Neuronal stem cell (in vitro differentiated cells): ENCODE measurements at regions not wholly inside any gene's neighbourhood (a gene's known extent, or its start where the extent isn't known, plus 50 kb on each side); places are given as distances from the start of the nearest gene placed in this dataset.

ENCODE experiments used
- DNase-seq: peaks from one replicate; pipeline ENCODE4 v3.0.0-alpha.2; 2013; ENCODE audit warnings: low spot score
- H2AFZ ChIP-seq: one replicate; pipeline ENCODE4 v1.6.1; 2013; ENCODE audit warnings: mild to moderate bottlenecking, low read length, inconsistent platforms
- H2AK5ac ChIP-seq: 2 replicates; pipeline ENCODE4 v1.6.1; 2013; ENCODE audit warnings: low read depth, mild to moderate bottlenecking, inconsistent platforms, low read length, moderate library complexity, mixed read lengths
- H2BK120ac ChIP-seq: 2 replicates; pipeline ENCODE4 v1.6.1; 2013; ENCODE audit warnings: low read depth, mild to moderate bottlenecking, inconsistent platforms, low read length, moderate library complexity, mixed read lengths
- H2BK12ac ChIP-seq: one replicate; pipeline ENCODE4 v1.6.1; 2013; ENCODE audit warnings: low read length, inconsistent platforms
- H2BK15ac ChIP-seq: 2 replicates; pipeline ENCODE4 v1.6.1; 2013; ENCODE audit warnings: mild to moderate bottlenecking, low read length, inconsistent platforms, mixed read lengths
- H2BK5ac ChIP-seq: one replicate; pipeline ENCODE4 v1.6.1; 2013; ENCODE audit warnings: inconsistent platforms, mild to moderate bottlenecking, low read length, moderate library complexity
- H3K14ac ChIP-seq: one replicate; pipeline ENCODE4 v1.6.1; 2013; ENCODE audit warnings: low read length, inconsistent platforms
- H3K18ac ChIP-seq: 2 replicates; pipeline ENCODE4 v1.6.1; 2013; ENCODE audit warnings: low read length, inconsistent platforms
- H3K23ac ChIP-seq: 2 replicates; pipeline ENCODE4 v1.6.1; 2013; ENCODE audit warnings: low read depth, mild to moderate bottlenecking, mixed read lengths, low read length, inconsistent platforms; ENCODE audit not compliant: poor library complexity
- H3K27ac ChIP-seq: replicated peaks from 3 replicates; pipeline ENCODE4 v1.5.1; 2013; ENCODE audit warnings: low read length, inconsistent platforms
- H3K27me3 ChIP-seq, 3 experiments: 2 replicates each; pipeline ENCODE4 v1.6.1; 2013; ENCODE audit warnings: low read length in 3 of 3, mild to moderate bottlenecking in 2 of 3, inconsistent platforms in 1 of 3, low read depth in 1 of 3, mixed read lengths in 1 of 3, moderate library complexity in 1 of 3; ENCODE audit not compliant: control insufficient read depth in 3 of 3, insufficient read depth in 3 of 3
- H3K36me3 ChIP-seq, 2 donors: replicated peaks in 1 of 2; 2 replicates each; pipeline ENCODE4 v1.6.1; 2013; ENCODE audit warnings: low read length in 2 of 2; ENCODE audit not compliant: control insufficient read depth in 2 of 2, insufficient read depth in 2 of 2
- H3K4ac ChIP-seq: 2 replicates; pipeline ENCODE4 v1.6.1; 2013; ENCODE audit warnings: inconsistent platforms, mild to moderate bottlenecking, low read length, moderate library complexity
- H3K4me1 ChIP-seq, 2 donors: 1 replicate in 1 of 2; 2 replicates in 1 of 2; pipeline ENCODE4 v1.6.1; 2013; ENCODE audit warnings: low read length in 2 of 2, low read depth in 1 of 2; ENCODE audit not compliant: control insufficient read depth in 2 of 2, insufficient read depth in 1 of 2
- H3K4me2 ChIP-seq: one replicate; pipeline ENCODE4 v1.6.1; 2013; ENCODE audit warnings: mild to moderate bottlenecking, low read length, inconsistent platforms; ENCODE audit not compliant: insufficient read depth, poor library complexity, severe bottlenecking
- H3K4me3 ChIP-seq, 2 donors: 2 replicates each; pipeline ENCODE4 v1.5.1; 2013; ENCODE audit warnings: low read length in 2 of 2, mild to moderate bottlenecking in 2 of 2, inconsistent platforms in 1 of 2, moderate library complexity in 1 of 2
- H3K79me1 ChIP-seq: one replicate; pipeline ENCODE4 v1.6.1; 2013; ENCODE audit warnings: low read depth, mild to moderate bottlenecking, inconsistent platforms, low read length, moderate library complexity
- H3K9ac ChIP-seq: one replicate; pipeline ENCODE4 v1.6.1; 2013; ENCODE audit warnings: mild to moderate bottlenecking, low read depth, low read length, inconsistent platforms; ENCODE audit not compliant: poor library complexity
- H3K9me3 ChIP-seq, 2 donors: replicated peaks in 1 of 2; 2 replicates each; pipeline versions ENCODE3 to v1.6.1; 2013; ENCODE audit warnings: low read length in 2 of 2, mild to moderate bottlenecking in 2 of 2, inconsistent platforms in 1 of 2, low read depth in 1 of 2, mixed read lengths in 1 of 2, moderate library complexity in 1 of 2; ENCODE audit not compliant: control insufficient read depth in 2 of 2, insufficient read depth in 1 of 2
- H4K8ac ChIP-seq: one replicate; pipeline ENCODE4 v1.6.1; 2013; ENCODE audit warnings: low read depth, mild to moderate bottlenecking, inconsistent platforms, low read length, moderate library complexity
- H4K91ac ChIP-seq: one replicate; pipeline ENCODE4 v1.6.1; 2013; ENCODE audit warnings: low read length, low read depth, mild to moderate bottlenecking, inconsistent platforms; ENCODE audit not compliant: poor library complexity
- WGBS, 2 donors: extraction: QIAGEN DNeasy Blood & Tissue Kit; methylation state at CpG; one replicate each; pipeline ENCODE4 v1.1.7; 2013; ENCODE audit warnings: missing lambda C conversion rate in 2 of 2, mixed read lengths in 1 of 2; ENCODE audit not compliant: insufficient read length in 2 of 2, insufficient replicate concordance in 1 of 2; ENCODE audit errors: extremely low coverage in 2 of 2; 5-methylcytosine and 5-hydroxymethylcytosine counted together

- H2BK12ac ChIP-seq, result no peak overlapping the region
- no peaks in the 10 kb centered on the region for H3K9me3 ChIP-seq
- H3K9ac ChIP-seq, result no peak overlapping the region
- H3K4me3 ChIP-seq, result no peak overlapping the region
- no peak overlapping the region for H2BK5ac ChIP-seq
- no peak overlapping the region for H2AK5ac ChIP-seq
- H3K36me3 ChIP-seq, result no peaks in the 10 kb centered on the region
- no peak overlapping the region for H3K14ac ChIP-seq
- H2BK15ac ChIP-seq, result no peak overlapping the region
- H4K91ac ChIP-seq, result no peak overlapping the region
- DNase-seq, result no peak
- H4K8ac ChIP-seq, result no peak overlapping the region
- no peaks in the 10 kb centered on the region for H3K79me1 ChIP-seq
- no peaks in the 10 kb centered on the region for H3K4me1 ChIP-seq
- no peak overlapping the region for H2AFZ ChIP-seq
- H3K27ac ChIP-seq, result no peak overlapping the region
- no peak overlapping the region for H3K4me2 ChIP-seq
- H2BK120ac ChIP-seq, result no peak overlapping the region
- H3K27me3 ChIP-seq, result no peaks in the 10 kb centered on the region
- no peak overlapping the region for H3K18ac ChIP-seq
- H3K23ac ChIP-seq, result no peak overlapping the region
- no peak overlapping the region for H3K4ac ChIP-seq
These were observed 56.0 kb upstream of the KAT6B start for GRCh38 chr10:74770400-74770799.

- WGBS, 2 donors, result no CpG with 5 or more reads among the region's 6 CpGs
- DNase-seq, result no peak
- no peaks in the 10 kb centered on the region for H3K79me1 ChIP-seq
These were observed 55.3 kb upstream of the KAT6B start for GRCh38 chr10:74771054-74771453.

DNA sequence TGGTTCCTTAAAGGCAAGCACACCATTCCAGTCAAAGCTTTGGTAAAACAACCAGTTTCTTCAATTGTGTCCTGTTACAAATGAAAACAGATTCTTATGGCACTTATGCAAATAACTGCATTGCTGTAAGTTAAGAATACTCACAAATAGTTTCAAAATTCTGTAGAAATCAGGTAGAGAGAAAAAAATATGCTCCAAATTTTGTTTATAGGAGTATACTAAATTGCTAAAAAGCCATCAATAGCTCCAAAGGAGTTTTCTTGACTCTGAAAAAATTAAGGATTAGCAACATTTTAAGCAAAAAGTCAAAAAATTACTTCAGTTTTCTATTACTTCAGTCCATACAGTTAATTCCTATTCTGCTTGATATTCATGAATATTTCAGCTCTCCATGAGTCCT, 51.3 kb upstream of the KAT6B start:
- Histone ChIP-seq H3K27me3 (no peaks in the 10 kb centered on the region), H4K91ac (no peak overlapping the region), H2AK5ac (no peak overlapping the region), H2BK15ac (no peak overlapping the region), H2BK5ac (no peak overlapping the region), H3K36me3 (no peaks in the 10 kb centered on the region), H3K18ac (no peak overlapping the region), H4K8ac (no peak overlapping the region), H3K4me3 (no peak overlapping the region), H2BK12ac (no peak overlapping the region), H3K4ac (no peak overlapping the region), H2BK120ac (no peak overlapping the region), H3K9ac (no peak overlapping the region), H3K79me1 (no peaks in the 10 kb centered on the region), H2AFZ (no peak overlapping the region), H3K4me2 (no peak overlapping the region), H3K14ac (no peak overlapping the region), H3K27ac (no peak overlapping the region), H3K23ac (no peak overlapping the region), H3K4me1 (no peaks in the 10 kb centered on the region), H3K9me3 (peaks cover 3 to 7% of the 10 kb centered on the region in 2 donors)
- no peak for DNase-seq

More at GRCh38 chr10:74771054-74771453, 55.3 kb upstream of the KAT6B start:
- no peak overlapping the region for H2BK120ac ChIP-seq
- no peak overlapping the region for H3K4ac ChIP-seq
- no peak overlapping the region for H3K4me3 ChIP-seq
- H3K9me3 ChIP-seq, result no peaks in the 10 kb centered on the region
- H2BK12ac ChIP-seq, result no peak overlapping the region
- H3K23ac ChIP-seq, result no peak overlapping the region
- no peak overlapping the region for H2BK5ac ChIP-seq
- H3K18ac ChIP-seq, result no peak overlapping the region
- no peaks in the 10 kb centered on the region for H3K36me3 ChIP-seq
- H2AK5ac ChIP-seq, result no peak overlapping the region
- H3K9ac ChIP-seq, result no peak overlapping the region
- H3K14ac ChIP-seq, result no peak overlapping the region
- no peak overlapping the region for H3K27ac ChIP-seq
- no peaks in the 10 kb centered on the region for H3K4me1 ChIP-seq
- H2BK15ac ChIP-seq, result no peak overlapping the region
- no peak overlapping the region for H2AFZ ChIP-seq
- H3K27me3 ChIP-seq, result no peaks in the 10 kb centered on the region
- no peak overlapping the region for H4K8ac ChIP-seq
- no peak overlapping the region for H4K91ac ChIP-seq
- H3K4me2 ChIP-seq, result no peak overlapping the region
